Left renal pelvis (tissue), 4 donors: ENCODE measurements at regions not wholly inside any gene's neighbourhood (a gene's known extent, or its start where the extent isn't known, plus 50 kb on each side); places are given as distances from the start of the nearest gene placed in this dataset.

Source experiments
- DNase-seq, 4 donors: peaks; one replicate each; pipeline ENCODE4 v3.0.0-alpha.2; 2013; ENCODE audit warnings: low read depth in 4 of 4, low spot score in 3 of 4

DNA sequence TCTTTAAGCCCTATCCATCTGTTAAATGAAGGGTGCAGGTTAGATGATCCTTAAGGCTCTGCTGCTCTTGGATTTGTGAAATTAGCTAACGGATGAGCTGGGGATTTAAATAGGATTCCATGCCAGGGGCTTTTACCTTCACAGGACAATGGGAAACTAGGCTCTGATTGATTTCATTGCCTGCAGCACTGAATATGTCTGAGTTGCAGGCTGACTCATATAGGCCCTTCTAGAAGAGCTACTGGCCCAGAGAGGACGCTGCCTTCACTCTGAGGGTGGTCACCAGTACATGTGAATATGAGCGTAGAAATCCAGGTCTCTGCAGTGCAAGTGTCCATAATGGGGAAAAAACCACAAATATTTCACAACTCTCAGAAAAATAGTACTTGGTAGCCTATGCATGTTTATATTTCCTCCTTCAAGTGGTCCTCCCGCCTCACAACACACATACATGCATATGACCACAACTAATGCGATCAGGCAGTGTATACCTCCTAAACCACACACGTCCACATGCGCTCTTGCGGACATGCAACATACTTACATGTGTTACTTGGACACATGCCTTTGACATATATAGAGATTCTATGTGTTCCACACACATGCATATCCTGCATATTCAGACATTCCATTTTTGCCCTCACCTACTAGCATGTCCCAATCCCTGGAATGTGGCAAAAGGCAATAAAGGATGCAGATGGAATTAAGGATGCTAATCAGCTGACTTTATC is 233.8 kb upstream of the JUN start:
- DNase-seq = no peak

DNA sequence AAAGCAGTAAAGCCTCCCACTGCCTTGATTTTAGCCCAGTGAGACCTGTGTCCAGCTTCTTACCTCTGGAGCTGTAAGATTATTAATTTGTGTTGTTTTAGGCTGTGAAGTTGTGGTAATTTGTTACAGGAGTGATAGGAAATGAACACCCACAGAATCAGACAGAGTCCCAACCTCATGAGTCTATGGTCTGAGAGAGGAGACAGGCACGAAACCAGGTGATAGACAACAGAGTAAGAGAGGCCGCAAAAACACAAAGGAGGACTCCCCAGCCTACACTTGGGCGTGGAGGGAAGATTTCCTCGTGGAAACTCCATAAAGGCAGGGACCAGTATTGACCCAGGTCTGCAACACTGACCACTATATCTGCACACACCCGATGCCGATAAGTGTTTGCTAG is 234.6 kb upstream of the JUN start:
- DNase-seq = no peak

GRCh38 chr1:59018860-59019259 is 235.0 kb upstream of the JUN start:
- no peak for DNase-seq

- no peak for DNase-seq
Observed at GRCh38 chr1:59020151-59020997, 236.5 kb upstream of the JUN start.

GRCh38 chr1:59022199-59022598 is 238.4 kb upstream of the JUN start:
- no peak for DNase-seq

GRCh38 chr1:59022799-59023198 is 239.0 kb upstream of the JUN start:
- no peak for DNase-seq

- DNase-seq = no peak
Observed at GRCh38 chr1:59025201-59025600, 241.4 kb upstream of the JUN start.

- no peak for DNase-seq
Observed at GRCh38 chr1:59025898-59026426, 242.1 kb upstream of the JUN start.

- DNase-seq = no peak
Observed at GRCh38 chr1:59026472-59026948, 242.7 kb upstream of the JUN start.

DNA sequence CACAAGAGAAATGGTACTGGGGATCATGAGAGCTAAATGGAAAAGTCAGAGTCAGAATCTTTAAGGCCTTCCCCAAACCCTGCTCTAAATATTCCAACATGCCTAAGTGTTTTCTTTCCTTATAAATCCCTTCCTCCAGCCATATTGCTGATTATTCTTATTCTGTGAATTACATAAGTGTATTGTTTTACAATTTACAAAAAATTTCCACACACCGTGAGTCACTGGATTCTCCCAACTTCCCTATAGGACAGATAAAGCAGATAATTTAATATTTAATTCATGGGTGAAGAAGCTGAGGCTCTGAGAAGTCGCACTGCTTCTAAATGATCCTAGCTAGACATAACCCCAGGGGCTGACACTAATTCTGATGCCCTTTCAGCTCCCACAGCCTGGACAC is 243.3 kb upstream of the JUN start:
- no peak for DNase-seq

DNA sequence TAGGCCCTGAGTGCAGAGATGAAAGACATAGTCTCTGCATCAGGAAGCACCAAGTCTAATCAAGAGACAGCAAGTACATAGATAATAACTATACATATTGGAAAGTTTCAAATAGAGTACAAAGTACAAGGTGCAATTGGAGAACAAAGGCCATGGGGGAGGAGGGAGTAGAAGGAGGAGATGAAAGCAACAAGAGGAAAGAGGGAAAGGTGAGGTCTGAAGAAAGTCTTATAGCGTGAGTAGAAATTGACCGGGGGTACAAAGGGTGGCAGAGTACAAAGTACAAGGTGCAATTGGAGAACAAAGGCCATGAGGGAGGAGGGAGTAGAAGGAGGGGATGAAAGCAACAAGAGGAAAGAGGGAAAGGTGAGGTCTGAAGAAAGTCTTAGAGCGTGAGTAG is 244.2 kb upstream of the JUN start:
- no peak for DNase-seq

DNA sequence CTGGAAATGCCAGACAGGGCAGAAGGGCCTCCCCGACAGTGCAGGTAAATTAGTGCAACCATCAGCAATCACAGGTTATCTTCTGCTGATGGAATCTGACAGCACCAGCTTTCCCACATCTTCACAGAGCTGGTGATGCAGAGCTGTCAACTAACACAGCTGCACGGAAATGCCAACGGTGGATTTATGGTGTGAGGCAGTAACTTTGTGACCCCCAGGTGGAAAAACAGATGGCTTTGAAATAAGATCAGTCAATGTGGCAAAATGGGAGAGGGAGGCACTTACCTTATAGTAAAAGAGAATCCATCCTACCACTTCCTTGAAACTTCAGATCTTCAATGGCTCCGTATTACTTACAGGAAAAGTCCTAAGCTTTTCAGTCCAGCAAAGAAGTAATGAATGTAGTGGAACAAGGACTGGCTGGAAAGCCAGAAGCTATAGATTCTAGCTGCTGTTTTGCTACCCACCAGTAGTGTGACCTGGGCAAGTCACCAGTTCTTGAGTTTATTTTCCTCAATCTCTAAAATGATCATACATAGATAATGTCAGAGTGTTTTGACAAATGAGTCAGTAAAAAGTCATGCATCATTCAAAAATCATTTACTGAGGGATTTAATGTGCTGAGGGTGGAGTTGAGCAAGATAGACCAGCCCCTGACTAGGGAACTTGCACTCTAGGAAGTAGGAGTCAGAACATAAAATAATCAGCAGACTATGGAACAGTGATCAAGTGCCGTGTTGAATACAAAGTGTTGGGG is 245.7 kb upstream of the JUN start:
- DNase-seq = peak in 1 of 4 donors; percentile 76

DNA sequence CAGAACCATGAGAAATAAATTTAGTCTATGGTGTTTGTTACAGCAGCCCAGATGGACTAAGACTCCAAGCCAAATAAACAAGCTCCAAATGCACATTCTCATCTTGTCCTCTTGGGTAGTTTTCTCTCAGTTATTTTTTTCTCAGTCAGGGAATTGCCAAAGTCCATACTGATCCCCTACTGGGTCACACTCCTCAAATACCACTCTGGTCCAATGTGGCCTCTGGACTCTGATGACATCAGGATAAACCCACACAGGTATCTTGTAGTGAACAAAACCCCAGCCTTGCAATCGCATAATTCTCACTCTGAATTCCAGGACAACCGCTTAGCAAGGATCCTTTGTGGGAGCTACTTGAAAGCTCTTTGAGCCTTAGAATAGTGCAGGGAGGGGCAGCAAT is 248.4 kb upstream of the JUN start:
- no peak for DNase-seq

- no peak for DNase-seq
Observed at GRCh38 chr1:59033761-59034160, 249.9 kb upstream of the JUN start.

GRCh38 chr1:59034925-59035324 is 251.1 kb upstream of the JUN start:
- no peak for DNase-seq

- no peak for DNase-seq
Observed at GRCh38 chr1:59039551-59039950, 255.7 kb upstream of the JUN start.

DNA sequence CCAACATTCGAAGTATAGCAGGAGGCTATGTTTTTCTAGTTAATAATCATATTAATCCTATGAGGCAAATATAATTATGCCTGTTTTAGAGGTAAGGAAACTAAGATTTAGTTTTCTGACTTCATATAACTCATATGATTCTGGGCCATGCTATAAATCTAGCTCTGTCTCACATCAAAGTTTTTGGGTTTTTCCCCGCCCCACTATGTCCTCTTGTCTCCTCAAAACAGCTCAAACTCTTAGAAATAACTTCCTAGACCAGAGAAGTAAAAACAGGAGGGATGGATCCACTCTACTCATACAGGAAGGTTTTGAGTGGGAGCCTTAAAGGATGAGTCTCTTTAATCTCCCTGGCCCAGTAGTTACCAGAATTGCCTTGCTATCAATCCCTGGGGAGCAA is 256.4 kb upstream of the FGGY start:
- no peak for DNase-seq

GRCh38 chr1:59041646-59042277 is 255.1 kb upstream of the FGGY start:
- DNase-seq = no peak

GRCh38 chr1:59043796-59044195 is 253.1 kb upstream of the FGGY start:
- DNase-seq = no peak

GRCh38 chr1:59044535-59045121 is 252.3 kb upstream of the FGGY start:
- no peak for DNase-seq
